ENCODE measurements at regions not wholly inside any gene's neighbourhood (a gene's known extent, or its start where the extent isn't known, plus 50 kb on each side); places are given as distances from the start of the nearest gene placed in this dataset.
A peak's percentile ranks its signal among the peaks of the same experiment; 100 is the strongest.

GRCh38 chr1:34685225-34685624 is 69.6 kb upstream of the GJB5 start:
- peaks cover 0 to 4% (median 0%) of the 10 kb centered on the region in 4 donors for H3K4me1 ChIP-seq
- TF ChIP-seq POLR2A (IDR thresholded peaks at IDR 0.05): no peak
- no peak for TF ChIP-seq CTCF (IDR thresholded peaks at IDR 0.05)
- intact Hi-C loops (cut with DNase I): no loop called here
- peak in 3 of 4 donors; percentile 22 to 71 (median 35) for ATAC-seq
- H3K36me3 ChIP-seq: no peaks in the 10 kb centered on the region
- no peak overlapping the region for H3K27ac ChIP-seq
- 26% methylated on average over 2 of the region's 2 CpGs for WGBS (ENCODE audit: insufficient coverage, low coverage, low lambda C conversion rate, missing lambda C conversion rate)
- DNase-seq: no peak
- no peaks in the 10 kb centered on the region for H3K27me3 ChIP-seq
- no peak overlapping the region for H3K4me3 ChIP-seq
- no peaks in the 10 kb centered on the region for H3K9me3 ChIP-seq

- no peak overlapping the region for H3K4me3 ChIP-seq
- intact Hi-C loops (cut with DNase I): no loop called here
- DNase-seq (no peak), ATAC-seq (no peak)
- H3K36me3 ChIP-seq: no peaks in the 10 kb centered on the region
- peaks cover 0 to 4% (median 0%) of the 10 kb centered on the region in 4 donors for H3K4me1 ChIP-seq
- no peak overlapping the region for H3K27ac ChIP-seq
- no peak for TF ChIP-seq POLR2A (IDR thresholded peaks at IDR 0.05)
- 49% methylated on average over 2 of the region's 2 CpGs for WGBS (ENCODE audit: insufficient coverage, low coverage, low lambda C conversion rate, missing lambda C conversion rate)
- H3K9me3 ChIP-seq: no peaks in the 10 kb centered on the region
- no peaks in the 10 kb centered on the region for H3K27me3 ChIP-seq
Measured at GRCh38 chr1:34686531-34686930, 68.3 kb upstream of the GJB5 start.

DNA sequence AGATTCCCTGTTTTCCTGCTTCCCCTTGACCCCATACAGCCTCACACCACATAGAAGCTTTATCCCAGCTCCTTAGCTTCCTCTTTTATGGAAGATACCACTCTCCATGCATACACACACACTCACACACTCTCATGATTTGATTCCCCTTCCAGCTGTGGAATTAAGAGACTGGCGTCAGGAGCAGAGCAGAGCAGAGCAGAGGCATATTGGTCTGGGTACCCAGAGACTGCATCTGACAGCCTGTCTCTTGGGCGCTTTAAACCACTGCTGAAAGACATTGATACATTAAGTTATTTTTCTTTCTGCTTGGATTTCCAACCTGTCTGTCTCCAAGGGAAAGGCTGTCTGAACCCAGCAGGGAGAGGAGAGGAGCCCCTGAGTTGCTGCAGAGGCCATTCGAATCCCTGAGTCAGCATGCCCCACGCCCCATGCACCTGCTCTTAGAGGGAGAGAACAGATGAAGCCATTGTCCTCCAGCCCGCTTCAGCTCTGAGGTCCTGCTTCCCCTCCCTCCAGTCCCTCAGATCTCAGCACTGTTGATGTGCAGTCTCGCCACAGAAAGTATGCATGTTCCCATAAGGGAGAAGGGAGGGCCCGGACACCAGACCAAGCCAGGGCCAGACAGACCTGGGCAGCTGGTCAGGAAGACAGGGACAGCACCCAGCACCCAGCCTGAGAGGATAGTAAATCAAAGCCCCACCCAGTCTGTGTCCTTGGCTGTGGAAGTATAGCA is 66.7 kb upstream of the GJB5 start:
- intact Hi-C loops (cut with DNase I): no loop called here
- ATAC-seq (peak in 1 of 4 donors; percentile 21), DNase-seq (no peak)
- H3K36me3 ChIP-seq: no peaks in the 10 kb centered on the region
- no peak overlapping the region for H3K4me3 ChIP-seq
- WGBS (ENCODE audit: insufficient coverage, low coverage, low lambda C conversion rate, missing lambda C conversion rate): 46% methylated on average over 5 of the region's 7 CpGs
- H3K27ac ChIP-seq: no peak overlapping the region
- H3K27me3 ChIP-seq: no peaks in the 10 kb centered on the region
- TF ChIP-seq POLR2A (IDR thresholded peaks at IDR 0.05): no peak
- no peaks in the 10 kb centered on the region for H3K9me3 ChIP-seq
- peaks cover 0 to 4% (median 0%) of the 10 kb centered on the region in 4 donors for H3K4me1 ChIP-seq

- no peak for ATAC-seq
- no peaks in the 10 kb centered on the region for H3K36me3 ChIP-seq
- TF ChIP-seq CTCF (IDR thresholded peaks at IDR 0.05): no peak
- TF ChIP-seq POLR2A (IDR thresholded peaks at IDR 0.05): no peak
- H3K9me3 ChIP-seq: no peaks in the 10 kb centered on the region
- no peaks in the 10 kb centered on the region for H3K27me3 ChIP-seq
- H3K4me3 ChIP-seq: no peak overlapping the region
- 27% methylated on average over 3 of the region's 4 CpGs for WGBS (ENCODE audit: insufficient coverage, low coverage, low lambda C conversion rate, missing lambda C conversion rate)
- H3K27ac ChIP-seq: no peak overlapping the region
- H3K4me1 ChIP-seq: no peaks in the 10 kb centered on the region
- DNase-seq: no peak
- intact Hi-C loops (cut with DNase I): no loop called here
Measured at GRCh38 chr1:34690269-34690668, 64.6 kb upstream of the GJB5 start.

DNA sequence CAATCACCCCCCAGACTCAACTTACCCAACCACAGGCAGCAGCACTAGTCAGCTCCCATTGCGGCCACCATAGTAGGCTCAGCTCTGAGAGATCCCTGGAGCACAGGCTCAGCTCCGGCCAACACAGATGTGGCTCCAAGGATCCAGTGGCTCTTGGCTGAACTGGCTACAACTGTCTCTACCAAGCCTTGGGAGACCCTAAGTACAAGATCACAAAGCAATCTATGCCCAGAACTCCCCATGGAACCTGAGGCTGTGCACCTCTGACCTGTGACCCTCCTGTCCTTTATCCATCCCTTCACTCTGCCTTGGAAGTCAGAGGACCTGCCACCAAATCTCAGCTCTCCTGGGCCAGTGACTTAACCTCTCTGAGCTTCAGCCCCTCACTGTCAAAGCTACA is 61.8 kb upstream of the GJB5 start:
- no CpG with 5 or more reads among the region's 2 CpGs for WGBS (ENCODE audit: insufficient coverage, low coverage, low lambda C conversion rate, missing lambda C conversion rate)
- no peak for DNase-seq
- H3K27me3 ChIP-seq: no peaks in the 10 kb centered on the region

More for the DNA sequence above, 61.8 kb upstream of the GJB5 start:
- Histone ChIP-seq H3K36me3 (no peaks in the 10 kb centered on the region), H3K9me3 (no peaks in the 10 kb centered on the region), H3K4me1 (no peaks in the 10 kb centered on the region), H3K27ac (no peak overlapping the region), H3K4me3 (no peak overlapping the region)
- intact Hi-C loops (cut with DNase I): no loop called here
- TF ChIP-seq CTCF (IDR thresholded peaks at IDR 0.05) (no peak), POLR2A (IDR thresholded peaks at IDR 0.05) (no peak)
- no peak for ATAC-seq

Data from right lobe of liver (tissue), 6 donors.